NCI-H1092 treated with DMSO at 0.1 percent for 48 hours (cell line): ENCODE measurements at regions not wholly inside any gene's neighbourhood (a gene's known extent, or its start where the extent isn't known, plus 50 kb on each side); places are given as distances from the start of the nearest gene placed in this dataset.

Experiments used
- DNase-seq: peaks from one replicate; lab custom pipeline; 2025; lab: John Stamatoyannopoulos, UW

GRCh38 chr4:127534041-127534825 lies 98.5 kb upstream of the INTU start:
- no peak for DNase-seq

- DNase-seq, result no peak
Measured at GRCh38 chr4:127538016-127538415, 94.7 kb upstream of the INTU start.

GRCh38 chr4:127540497-127541025 lies 92.2 kb upstream of the INTU start:
- DNase-seq, result no peak

GRCh38 chr4:127545271-127545670 lies 87.5 kb upstream of the INTU start:
- DNase-seq, result no peak

GRCh38 chr4:127548990-127549925 lies 83.5 kb upstream of the INTU start:
- no peak for DNase-seq

GRCh38 chr4:127555106-127555505 lies 77.7 kb upstream of the INTU start:
- DNase-seq, result no peak

- DNase-seq, result no peak
Measured at GRCh38 chr4:127558088-127558487, 74.7 kb upstream of the INTU start.

- DNase-seq, result no peak
Measured at GRCh38 chr4:127558489-127559407, 74.0 kb upstream of the INTU start.

- DNase-seq, result no peak
Measured at GRCh38 chr4:127559981-127560380, 72.8 kb upstream of the INTU start.

GRCh38 chr4:127560755-127561154 lies 72.0 kb upstream of the INTU start:
- no peak for DNase-seq

GRCh38 chr4:127574643-127575042 lies 58.1 kb upstream of the INTU start:
- no peak for DNase-seq

- no peak for DNase-seq
Measured at GRCh38 chr4:127575888-127576287, 56.9 kb upstream of the INTU start.

- DNase-seq, result no peak
Measured at GRCh38 chr4:127578491-127578890, 54.3 kb upstream of the INTU start.

- no peak for DNase-seq
Measured at GRCh38 chr4:127578967-127579366, 53.8 kb upstream of the INTU start.

- no peak for DNase-seq
Measured at GRCh38 chr4:127579821-127580220, 52.9 kb upstream of the INTU start.

GRCh38 chr4:127580300-127580699 lies 52.5 kb upstream of the INTU start:
- DNase-seq, result no peak

- DNase-seq, result no peak
Measured at GRCh38 chr4:127580891-127581290, 51.9 kb upstream of the INTU start.
